IPS DF 6.9 (cell line): ENCODE measurements at regions not wholly inside any gene's neighbourhood (a gene's known extent, or its start where the extent isn't known, plus 50 kb on each side); places are given as distances from the start of the nearest gene placed in this dataset.

Source experiments
- DNase-seq: peaks from one replicate; pipeline ENCODE4 v3.0.0-alpha.2; 2013; ENCODE audit warnings: low read depth, low spot score
- H3K27ac ChIP-seq: one replicate; pipeline ENCODE4 v1.5.1; 2013; ENCODE audit warnings: low read length, control low read depth
- H3K27me3 ChIP-seq: 2 replicates; pipeline ENCODE4 v1.6.1; 2013; ENCODE audit warnings: mild to moderate bottlenecking, low read length; ENCODE audit not compliant: control insufficient read depth, insufficient read depth
- H3K36me3 ChIP-seq: 2 replicates; pipeline ENCODE4 v1.6.1; 2013; ENCODE audit warnings: low read length; ENCODE audit not compliant: control insufficient read depth, insufficient read depth
- H3K4me1 ChIP-seq: 2 replicates; pipeline ENCODE4 v1.6.1; 2013; ENCODE audit warnings: low read length; ENCODE audit not compliant: control insufficient read depth, insufficient read depth
- H3K4me3 ChIP-seq: 2 replicates; pipeline ENCODE4 v1.5.1; 2013; ENCODE audit warnings: mild to moderate bottlenecking, low read length
- H3K9me3 ChIP-seq: 2 replicates; pipeline ENCODE4 v1.6.1; 2013; ENCODE audit warnings: low read length, inconsistent platforms; ENCODE audit not compliant: control insufficient read depth, insufficient read depth
- WGBS: extraction: QIAGEN DNeasy Blood & Tissue Kit; methylation state at CpG from one replicate; pipeline ENCODE4 v1.1.7; 2013; ENCODE audit warnings: mixed read lengths, missing lambda C conversion rate; ENCODE audit not compliant: insufficient read length, insufficient coverage; 5-methylcytosine and 5-hydroxymethylcytosine counted together

GRCh38 chr11:26202754-26203153 lies 129.2 kb upstream of the ANO3 start:
- no peak overlapping the region for H3K4me3 ChIP-seq
- no peaks in the 10 kb centered on the region for H3K36me3 ChIP-seq
- no peak for DNase-seq
- no peak overlapping the region for H3K27ac ChIP-seq
- no peaks in the 10 kb centered on the region for H3K9me3 ChIP-seq
- H3K4me1 ChIP-seq, result no peaks in the 10 kb centered on the region
- WGBS, result no CpG with 5 or more reads among the region's 2 CpGs
- no peaks in the 10 kb centered on the region for H3K27me3 ChIP-seq

DNA sequence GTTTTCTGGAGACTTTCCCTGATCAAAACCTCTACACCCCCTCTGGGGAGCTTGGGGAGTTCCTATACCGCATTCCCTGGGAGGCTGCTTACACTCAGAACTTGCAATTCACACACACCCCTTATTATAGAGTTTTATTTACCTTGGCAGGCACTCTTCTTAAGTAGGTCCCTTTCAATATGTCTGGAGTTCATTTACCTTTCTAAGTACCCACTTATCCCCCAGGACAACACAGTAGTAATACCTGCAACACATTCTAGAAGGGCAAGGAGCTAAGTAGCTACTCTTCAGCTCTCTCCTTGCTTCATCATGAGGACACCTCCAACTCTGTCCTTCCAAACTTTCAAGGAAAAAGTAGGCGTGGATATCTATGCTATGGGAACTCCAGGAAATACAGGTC lies 127.8 kb upstream of the ANO3 start:
- H3K9me3 ChIP-seq, result no peaks in the 10 kb centered on the region
- no peaks in the 10 kb centered on the region for H3K36me3 ChIP-seq
- H3K4me1 ChIP-seq, result no peaks in the 10 kb centered on the region
- no peak overlapping the region for H3K27ac ChIP-seq
- H3K27me3 ChIP-seq, result no peaks in the 10 kb centered on the region
- H3K4me3 ChIP-seq, result no peak overlapping the region
- no CpG with 5 or more reads among the region's 2 CpGs for WGBS
- DNase-seq, result no peak

GRCh38 chr11:26204839-26205238 lies 127.1 kb upstream of the ANO3 start:
- Histone ChIP-seq H3K27me3 (no peaks in the 10 kb centered on the region), H3K27ac (no peak overlapping the region), H3K36me3 (no peaks in the 10 kb centered on the region), H3K9me3 (no peaks in the 10 kb centered on the region), H3K4me3 (no peak overlapping the region), H3K4me1 (no peaks in the 10 kb centered on the region)
- no CpG with 5 or more reads among the region's 5 CpGs for WGBS
- no peak for DNase-seq

- no peaks in the 10 kb centered on the region for H3K27me3 ChIP-seq
- no peak for DNase-seq
- no peak overlapping the region for H3K4me3 ChIP-seq
- H3K9me3 ChIP-seq, result peaks cover 3% of the 10 kb centered on the region; the same call in 1 of the 2 replicates
- WGBS, result no CpG with 5 or more reads among the region's 4 CpGs
- no peak overlapping the region for H3K27ac ChIP-seq
- H3K36me3 ChIP-seq, result no peaks in the 10 kb centered on the region
- no peaks in the 10 kb centered on the region for H3K4me1 ChIP-seq
Measured at GRCh38 chr11:26219183-26220117, 112.5 kb upstream of the ANO3 start.

DNA sequence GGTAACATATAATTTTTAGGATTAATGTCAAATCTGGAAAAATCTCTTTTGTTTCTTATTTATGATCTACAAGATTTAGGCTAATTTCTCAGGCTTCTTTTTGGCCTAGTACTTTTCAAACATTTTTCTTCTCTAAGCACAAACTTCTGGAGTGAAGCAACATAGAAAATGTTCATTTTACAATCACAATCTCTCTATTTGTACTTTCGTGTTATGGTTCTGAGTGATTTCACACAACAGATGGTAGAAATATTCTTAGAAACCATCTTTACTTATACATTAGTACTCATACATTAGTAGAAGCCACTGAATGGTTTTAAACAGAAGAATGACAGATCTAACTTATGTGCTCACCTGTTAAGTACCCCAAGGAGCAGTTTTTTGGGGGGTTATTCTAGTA lies 106.3 kb upstream of the ANO3 start:
- H3K27ac ChIP-seq, result no peak overlapping the region
- no peaks in the 10 kb centered on the region for H3K4me1 ChIP-seq
- no peaks in the 10 kb centered on the region for H3K36me3 ChIP-seq
- peaks cover 3% of the 10 kb centered on the region; the same call in 1 of the 2 replicates for H3K9me3 ChIP-seq
- no peak overlapping the region for H3K4me3 ChIP-seq
- no peaks in the 10 kb centered on the region for H3K27me3 ChIP-seq
- DNase-seq, result no peak
- no CpG with 5 or more reads among the region's 1 CpG for WGBS

DNA sequence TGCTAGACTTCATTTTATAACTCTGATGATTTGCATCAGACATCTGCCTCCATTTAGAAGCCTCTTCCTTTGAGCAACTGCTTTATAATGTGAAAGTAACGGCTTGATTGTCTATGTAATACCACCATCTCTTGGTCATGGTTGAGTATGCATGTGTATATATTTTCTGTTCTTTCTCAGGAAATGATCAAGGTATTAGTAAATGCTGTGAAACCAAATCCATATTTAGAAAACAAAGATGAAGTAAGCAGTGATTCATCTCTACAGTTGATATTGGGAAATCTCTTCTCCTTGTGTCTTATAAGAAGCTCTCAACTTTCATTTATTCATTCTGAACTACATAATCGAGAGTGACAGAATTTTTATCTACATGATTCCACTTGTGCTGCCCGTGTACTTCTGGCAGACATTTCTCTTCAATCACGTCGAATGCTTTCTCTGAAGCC lies 104.6 kb upstream of the ANO3 start:
- Histone ChIP-seq H3K27me3 (no peaks in the 10 kb centered on the region), H3K4me3 (no peak overlapping the region), H3K4me1 (no peaks in the 10 kb centered on the region), H3K9me3 (peaks cover under 1% of the 10 kb centered on the region; the same call in 1 of the 2 replicates), H3K36me3 (no peaks in the 10 kb centered on the region), H3K27ac (no peak overlapping the region)
- peak; percentile 1 for DNase-seq
- no CpG with 5 or more reads among the region's 5 CpGs for WGBS

- Histone ChIP-seq H3K27ac (no peak overlapping the region), H3K9me3 (no peaks in the 10 kb centered on the region), H3K4me1 (no peaks in the 10 kb centered on the region), H3K27me3 (no peaks in the 10 kb centered on the region), H3K4me3 (no peak overlapping the region), H3K36me3 (no peaks in the 10 kb centered on the region)
- WGBS, result no CpG with 5 or more reads among the region's 3 CpGs
- no peak for DNase-seq
Measured at GRCh38 chr11:26227883-26228502, 103.9 kb upstream of the ANO3 start.

DNA sequence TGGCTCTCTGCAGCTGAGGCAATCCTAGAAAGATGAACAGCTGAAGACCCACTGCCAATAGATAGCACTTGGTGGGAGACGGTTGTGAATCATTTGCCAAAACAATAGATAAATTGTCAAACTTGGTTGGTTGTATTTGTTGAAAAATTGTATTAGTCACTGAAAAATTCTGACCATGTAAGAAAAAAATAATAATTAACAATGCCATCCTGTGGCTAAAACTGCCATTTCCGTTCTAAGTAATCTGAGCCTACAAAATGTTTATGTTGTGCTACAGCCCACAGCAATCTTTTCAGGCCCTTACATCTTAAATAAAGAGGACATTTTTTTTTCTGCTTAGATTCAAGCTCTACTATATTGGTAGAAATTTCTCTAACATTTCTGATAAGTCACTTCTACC lies 103.2 kb upstream of the ANO3 start:
- Histone ChIP-seq H3K9me3 (no peaks in the 10 kb centered on the region), H3K4me3 (no peak overlapping the region), H3K4me1 (no peaks in the 10 kb centered on the region), H3K27ac (no peak overlapping the region), H3K36me3 (no peaks in the 10 kb centered on the region), H3K27me3 (no peaks in the 10 kb centered on the region)
- WGBS, result no CpG with 5 or more reads among the region's 2 CpGs
- DNase-seq, result no peak

GRCh38 chr11:26229257-26229656 lies 102.7 kb upstream of the ANO3 start:
- DNase-seq, result no peak
- H3K27me3 ChIP-seq, result no peaks in the 10 kb centered on the region
- H3K4me1 ChIP-seq, result no peaks in the 10 kb centered on the region
- H3K4me3 ChIP-seq, result no peak overlapping the region
- no CpG with 5 or more reads among the region's 3 CpGs for WGBS
- H3K9me3 ChIP-seq, result no peaks in the 10 kb centered on the region
- no peaks in the 10 kb centered on the region for H3K36me3 ChIP-seq
- H3K27ac ChIP-seq, result no peak overlapping the region

DNA sequence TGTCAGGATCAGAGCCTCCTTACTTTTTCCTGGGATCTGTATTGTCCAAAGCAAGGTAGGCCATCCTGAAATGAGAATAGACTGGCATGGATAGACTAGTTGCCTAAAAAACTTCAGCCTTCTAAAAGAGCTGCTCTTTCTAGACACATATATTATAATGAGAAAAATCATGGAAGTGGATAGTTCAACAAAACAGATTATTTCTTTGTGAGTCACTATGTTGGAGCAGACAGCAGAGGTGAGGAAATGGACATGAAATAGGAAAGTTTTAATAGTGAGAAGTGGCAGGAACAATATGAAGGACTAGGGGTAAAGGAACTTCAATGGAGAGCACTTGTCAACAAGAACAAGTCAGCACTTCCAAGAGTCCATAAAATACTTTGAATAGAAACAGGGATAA lies 101.9 kb upstream of the ANO3 start:
- Histone ChIP-seq H3K27ac (no peak overlapping the region), H3K27me3 (no peaks in the 10 kb centered on the region), H3K4me1 (no peaks in the 10 kb centered on the region), H3K4me3 (no peak overlapping the region), H3K9me3 (no peaks in the 10 kb centered on the region), H3K36me3 (no peaks in the 10 kb centered on the region)
- no peak for DNase-seq
